ENCODE measurements at regions not wholly inside any gene's neighbourhood (a gene's known extent, or its start where the extent isn't known, plus 50 kb on each side); places are given as distances from the start of the nearest gene placed in this dataset.

DNA sequence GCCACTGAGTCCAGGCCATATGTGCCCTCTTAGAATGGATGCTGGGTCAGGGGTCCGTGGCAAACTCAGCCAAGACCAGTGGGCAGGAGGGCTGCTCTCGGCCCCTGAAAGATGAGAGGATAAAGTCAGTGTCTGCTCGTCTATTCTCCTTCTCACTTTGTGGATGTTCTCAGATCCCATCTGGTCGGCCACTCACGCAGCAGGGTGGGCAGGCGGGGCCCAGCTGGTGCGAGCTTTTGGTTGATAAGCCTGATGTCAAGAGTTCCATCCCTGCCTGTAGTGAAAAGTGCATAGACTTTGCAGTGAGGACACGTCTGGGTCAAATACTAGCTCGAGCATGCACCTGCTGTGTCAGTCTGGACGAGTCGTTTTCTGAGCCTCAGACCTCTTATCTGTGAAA, 556.2 kb upstream of the EEF2KMT start:
- no peak for DNase-seq

DNA sequence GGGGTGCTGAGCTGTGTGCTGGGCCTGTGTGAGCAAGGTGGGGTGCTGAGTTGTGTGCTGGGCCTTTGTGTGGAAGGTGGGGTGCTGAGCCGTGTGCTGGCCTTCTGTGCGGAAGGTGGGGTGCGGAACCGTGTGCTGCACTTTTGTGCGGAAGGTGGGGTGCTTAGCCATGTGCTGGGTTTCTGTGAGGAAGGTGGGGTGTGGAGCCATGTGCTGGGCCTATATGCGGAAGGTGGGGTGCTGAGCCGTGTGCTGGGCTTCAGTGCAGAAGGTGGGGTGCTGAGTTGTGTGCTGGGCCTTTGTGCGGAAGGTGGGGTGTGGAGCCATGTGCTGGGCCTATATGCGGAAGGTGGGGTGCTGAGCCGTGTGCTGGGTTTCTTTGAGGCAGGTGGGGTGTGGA, 555.4 kb upstream of the EEF2KMT start:
- DNase-seq: no peak

DNA sequence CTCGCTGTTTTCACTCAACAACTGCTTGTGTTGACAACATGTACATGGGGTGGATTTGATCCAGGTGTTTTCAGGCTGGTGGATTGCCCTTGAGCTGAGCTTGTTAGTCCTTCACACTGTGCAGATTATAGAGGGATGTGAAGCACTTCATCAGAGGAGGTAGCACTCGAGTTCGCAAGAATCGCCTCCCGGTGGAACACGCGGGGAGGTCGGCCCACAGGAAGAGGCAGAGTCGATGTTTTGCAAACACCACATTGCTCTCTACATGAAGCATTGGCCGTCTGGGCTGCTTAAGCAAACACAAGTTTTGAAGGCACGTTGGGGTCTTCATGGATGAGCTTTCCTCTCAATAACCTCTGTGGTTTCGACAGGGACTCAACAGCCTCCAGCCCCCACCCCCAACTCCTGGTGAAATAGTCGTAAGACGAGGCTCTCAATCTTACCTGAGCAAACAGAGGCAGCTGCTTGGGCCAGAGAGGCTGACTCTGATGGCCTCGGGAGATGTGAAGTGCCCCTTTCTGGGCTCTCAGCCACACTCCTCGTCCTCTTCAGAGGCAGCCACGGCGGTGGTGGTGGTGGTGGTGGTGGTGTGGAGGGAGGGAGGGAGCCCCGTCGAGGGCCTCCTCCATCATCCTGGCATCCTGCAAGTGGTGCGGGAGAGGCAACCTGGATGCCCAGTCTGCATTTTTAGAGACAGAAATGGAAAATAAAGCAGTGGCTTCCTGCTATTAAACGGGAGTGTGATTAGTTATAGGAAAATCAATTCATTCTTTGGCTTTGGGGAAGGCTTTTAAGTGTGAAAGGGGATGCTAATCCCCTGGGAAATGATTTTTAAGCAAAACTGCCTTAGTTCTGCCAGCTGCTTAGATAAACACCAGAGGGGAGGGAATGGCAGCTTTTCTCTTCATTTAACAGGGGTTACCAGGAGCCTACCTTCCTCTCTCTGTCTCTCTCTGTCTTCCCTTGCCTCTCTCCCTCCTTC, 552.5 kb upstream of the EEF2KMT start:
- DNase-seq: no peak

DNA sequence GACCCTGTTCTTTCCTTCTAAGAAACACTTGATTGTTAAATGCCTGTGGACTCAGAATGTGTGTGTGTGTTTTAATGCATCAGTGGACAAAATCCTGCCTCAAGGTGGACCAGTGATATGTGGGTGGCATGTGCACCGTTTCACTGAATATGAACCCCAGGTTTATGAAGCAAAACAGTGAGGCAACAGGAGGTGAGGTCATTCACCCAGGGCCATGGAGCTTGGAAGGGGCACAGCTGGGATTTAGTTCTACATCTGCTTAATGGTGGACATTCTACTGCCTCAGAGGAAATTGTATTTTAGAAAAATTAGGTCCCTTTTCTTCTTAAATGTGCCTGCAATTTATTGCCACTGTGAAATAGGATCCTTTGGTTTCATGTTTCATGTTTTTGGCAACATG, 549.5 kb upstream of the EEF2KMT start:
- no peak for DNase-seq

DNA sequence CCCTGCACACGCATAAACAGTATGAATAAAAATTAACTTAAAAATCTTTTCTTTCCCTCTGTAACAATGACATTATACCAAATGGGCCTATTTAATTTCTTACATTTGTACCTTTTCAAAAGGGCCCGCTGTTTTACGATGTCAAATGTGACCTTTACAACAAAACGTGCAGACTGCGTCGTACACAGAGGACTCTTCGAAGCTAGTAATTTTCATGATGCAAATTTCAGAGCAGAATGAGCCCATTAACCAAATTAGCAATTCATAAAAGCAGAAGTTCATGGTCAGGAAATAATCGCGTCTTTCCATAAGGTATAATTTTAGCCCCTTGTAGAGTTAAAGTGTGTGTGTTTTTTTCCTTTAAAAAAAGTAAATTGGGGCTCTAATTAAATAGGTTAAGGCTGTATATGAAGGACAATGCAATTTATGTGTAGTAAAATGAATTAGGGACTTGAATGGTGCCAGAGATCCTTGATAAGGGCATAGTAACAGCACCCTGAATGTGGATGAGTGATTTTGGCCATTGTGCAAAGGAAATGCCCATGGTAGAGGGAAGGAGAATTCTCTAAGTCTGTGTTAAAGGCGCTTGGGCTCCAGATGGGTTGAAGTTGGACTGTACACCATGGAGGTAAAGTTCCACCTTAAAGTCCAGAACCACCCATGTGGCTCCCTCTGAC, 546.4 kb upstream of the EEF2KMT start:
- DNase-seq: no peak

DNA sequence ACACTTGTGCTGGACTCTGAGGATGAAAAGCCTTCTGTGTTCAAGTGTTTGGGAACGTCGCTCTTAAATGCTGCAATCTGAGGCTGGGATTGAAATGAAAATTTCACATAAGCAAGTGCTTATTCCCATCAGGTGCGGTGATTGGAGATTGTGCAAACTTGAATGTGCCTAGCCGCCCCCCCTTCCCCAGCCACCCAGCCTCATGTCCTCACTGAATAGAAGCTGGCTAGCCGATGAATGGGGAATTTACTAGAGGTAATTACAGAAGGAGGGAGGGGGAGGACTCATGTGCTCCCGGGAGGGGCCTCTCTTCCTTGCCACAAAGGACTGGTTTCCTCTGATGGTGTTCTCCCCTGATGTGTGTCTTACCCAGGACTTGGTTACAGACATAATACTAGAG, 544.8 kb upstream of the EEF2KMT start:
- no peak for DNase-seq

DNA sequence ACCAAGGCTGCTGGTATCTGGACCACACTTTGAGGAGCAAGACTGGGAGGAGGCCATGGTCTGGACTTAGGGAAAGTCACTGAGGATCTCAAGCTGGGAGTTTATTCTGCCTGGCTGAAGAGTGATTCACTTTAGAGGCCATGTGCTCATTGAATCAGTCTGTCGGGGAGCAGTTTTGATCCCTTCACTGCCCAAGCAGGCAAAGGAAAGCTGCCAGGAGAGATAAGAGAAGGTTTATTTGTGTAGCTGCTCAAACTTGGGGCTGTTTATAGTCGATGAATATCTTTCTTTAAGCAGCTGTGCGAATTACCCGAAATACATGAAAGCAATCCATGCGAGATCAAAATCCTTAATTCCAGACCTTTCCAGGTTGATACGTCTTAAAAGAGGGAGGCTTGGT, 544.4 kb upstream of the EEF2KMT start:
- no peak for DNase-seq

DNA sequence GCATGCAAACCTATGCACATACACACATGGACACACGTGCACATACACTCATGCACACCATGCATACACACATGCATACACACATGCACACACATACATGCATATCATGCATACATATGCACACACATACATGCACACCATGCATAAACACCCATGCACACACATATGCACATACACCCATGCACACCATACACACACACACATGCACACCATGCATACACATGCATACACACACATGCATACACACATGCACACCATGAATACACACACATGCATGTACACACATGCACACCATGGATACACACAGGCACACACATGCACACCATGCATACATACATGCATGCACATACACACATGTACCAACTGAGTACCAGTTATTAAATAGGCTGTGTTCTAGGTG, 543.3 kb upstream of the EEF2KMT start:
- no peak for DNase-seq

DNA sequence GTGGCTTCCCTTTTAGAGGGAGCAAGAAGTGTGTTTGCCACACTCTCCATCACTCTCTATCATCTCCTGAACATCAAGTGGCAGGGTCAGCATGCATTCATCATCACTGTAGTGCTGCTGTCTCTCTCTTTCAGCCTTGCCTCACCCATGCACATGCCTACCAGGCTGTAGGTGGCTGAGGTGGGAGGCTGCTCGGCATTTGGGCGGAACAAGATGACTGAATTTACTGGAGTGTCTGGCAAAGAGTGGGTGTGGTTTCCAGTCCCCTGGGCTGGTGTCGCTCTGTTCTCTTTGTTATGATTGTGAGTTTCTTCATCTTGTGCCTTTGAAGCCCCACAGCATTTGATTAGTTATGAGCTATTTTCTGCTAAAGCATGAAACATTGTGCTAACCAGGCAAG, 541.9 kb upstream of the EEF2KMT start:
- DNase-seq: no peak

DNA sequence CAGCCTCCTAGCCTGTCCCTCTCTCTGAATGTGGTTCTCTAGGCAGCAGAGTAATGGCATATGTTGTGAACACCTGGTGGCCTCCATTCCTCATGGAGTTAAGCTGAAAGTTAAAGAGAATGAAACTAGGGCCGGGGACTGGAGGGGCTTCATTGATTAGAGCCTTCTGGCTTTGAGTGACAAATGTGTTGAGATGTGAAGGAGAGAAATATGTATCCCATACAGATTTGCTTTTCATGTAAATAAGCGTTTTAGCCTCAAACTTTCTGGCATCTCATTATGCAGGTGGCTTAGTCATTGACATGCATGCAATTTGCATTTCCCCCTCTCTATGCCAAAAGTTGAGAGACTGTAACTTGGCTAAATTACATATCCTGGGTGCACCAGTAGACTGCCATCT, 537.7 kb upstream of the EEF2KMT start:
- DNase-seq: no peak

DNA sequence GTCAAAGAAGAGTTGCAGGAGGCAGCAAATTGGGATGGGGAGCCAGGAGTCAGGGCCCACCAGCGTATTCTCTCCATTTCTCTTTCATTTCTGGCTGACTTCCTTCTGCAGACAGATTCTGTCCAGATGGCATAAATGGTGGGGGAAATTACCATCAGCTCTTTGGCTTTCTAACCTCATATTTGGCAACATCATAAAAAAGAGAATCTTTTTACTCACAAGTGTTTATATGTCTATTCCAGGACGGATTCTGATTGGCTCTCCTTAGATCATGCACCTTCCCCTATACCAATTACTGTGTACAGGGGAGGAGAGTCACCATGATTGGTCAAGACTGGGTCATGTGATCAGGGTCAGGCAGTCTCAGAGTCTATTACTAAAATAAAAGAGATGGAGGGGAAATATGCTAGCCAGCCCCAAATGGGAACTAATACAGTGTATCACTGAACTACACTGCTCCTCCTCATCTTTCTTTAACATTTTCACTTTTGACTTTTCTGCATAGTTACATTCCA, 537.1 kb upstream of the EEF2KMT start:
- no peak for DNase-seq

DNA sequence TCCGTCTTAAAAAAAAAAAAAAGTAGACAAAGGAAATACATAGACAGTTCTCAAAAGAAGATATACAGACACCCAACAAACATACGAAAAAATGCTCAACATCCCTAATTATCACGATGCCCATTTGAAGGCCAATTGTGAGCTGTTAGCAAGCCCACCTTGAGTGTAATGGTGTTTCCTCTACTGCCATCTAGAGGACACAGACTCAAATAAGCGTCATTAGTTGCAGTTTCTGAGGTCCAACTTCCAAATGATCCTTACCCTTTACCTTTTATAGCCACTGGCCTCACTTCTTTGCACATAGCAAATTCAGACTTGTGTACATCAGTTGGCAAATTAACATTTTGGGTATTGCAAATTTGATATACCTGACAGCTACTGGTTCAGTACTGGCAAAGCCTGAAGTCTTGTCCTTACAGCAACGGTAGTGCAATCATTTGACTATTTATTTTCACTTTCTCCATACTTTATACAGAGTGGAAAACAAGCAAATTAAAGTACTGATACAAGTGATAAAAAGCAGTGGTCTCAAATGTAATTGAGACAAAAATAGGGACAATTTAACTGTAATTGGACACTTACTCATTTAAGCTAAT, 536.3 kb upstream of the EEF2KMT start:
- peak in 1 of 3 donors; percentile 19 for DNase-seq

DNA sequence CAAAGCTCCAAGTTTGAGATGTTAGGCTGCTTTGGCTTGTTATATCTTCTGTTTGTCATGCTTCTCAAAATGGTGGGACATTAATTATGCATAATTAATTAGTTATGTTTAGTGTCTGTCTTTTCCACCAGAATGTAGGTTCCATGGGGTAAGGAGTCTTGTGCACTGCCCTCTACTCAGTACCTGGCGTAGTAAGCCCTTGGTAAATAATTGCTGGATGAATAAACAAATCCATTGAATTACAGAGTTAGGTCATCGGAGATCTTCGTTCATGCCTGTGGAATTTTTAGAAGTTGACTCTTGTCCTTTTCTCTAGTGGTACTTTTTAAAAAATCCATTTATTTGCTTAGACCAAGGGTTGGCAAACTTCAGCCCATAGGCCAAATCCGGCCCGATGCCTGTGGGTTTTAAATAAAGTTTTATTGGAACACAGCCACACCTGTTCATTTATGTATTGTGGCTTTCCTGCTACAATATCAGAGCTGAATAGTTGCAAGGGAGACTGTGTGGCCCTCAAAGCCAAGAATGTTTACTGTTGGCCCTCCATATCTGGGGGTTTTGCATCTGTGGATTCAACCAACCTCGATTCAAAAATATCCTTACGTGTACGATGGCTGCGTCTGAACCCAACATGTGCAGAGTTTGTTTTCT, 524.8 kb upstream of the EEF2KMT start:
- DNase-seq: no peak

DNA sequence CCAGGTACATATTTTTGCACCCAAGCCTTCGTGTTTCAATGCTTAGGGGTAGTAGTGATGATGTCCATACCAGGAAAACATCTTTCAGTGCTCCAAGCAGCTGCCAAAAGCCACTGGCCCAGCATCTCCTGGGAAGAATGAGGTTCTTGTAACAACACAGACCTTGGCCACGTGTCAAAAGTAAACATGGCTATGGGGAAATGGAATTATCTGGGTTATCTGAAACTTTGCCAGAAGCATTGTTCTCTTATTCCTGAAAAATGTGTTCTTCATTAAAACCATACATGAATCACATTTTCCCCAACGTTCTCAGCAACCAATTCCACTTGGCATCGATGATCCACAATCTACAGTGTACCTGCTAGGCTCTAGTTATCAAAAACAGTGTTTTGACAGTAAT, 524.2 kb upstream of the EEF2KMT start:
- DNase-seq: no peak

DNA sequence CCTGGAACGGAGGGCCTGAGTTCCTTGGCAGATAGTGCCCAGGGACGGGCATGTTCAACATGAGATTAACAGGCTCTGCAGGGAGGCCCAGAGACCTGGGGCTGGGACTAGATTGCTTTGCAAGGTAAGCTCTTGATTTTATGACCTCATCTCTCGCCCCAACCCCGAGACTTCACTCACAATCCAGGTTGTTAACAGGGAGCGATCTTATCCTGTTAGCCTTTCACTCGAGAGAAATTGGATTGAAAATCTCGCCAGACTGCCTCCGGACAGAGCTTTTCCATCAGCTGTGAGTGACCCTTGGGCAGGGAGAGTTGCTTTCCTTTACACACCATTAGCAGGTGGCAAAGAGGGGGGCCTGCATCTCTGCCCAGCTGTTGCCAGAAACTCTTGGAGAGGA, 521.7 kb upstream of the EEF2KMT start:
- DNase-seq: no peak

DNA sequence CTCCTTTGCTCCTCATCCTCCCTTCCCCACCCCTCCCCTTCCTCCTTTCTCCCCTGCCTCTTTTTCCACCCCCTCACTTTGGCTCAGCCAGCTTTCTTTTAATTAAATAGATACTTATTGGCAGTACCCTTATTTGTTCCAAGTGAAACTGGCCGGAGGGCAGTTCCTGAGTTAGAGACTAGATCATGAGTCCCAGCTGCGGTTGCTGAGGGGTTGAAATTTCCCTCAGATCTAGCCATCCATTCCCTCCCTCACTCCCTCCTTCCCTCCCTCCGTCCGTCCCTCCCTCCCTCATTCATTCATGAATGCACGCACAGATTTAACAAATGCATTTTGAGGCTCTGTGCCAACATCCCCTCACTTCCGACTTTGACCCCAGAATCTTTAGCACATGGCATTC, 519.2 kb upstream of the EEF2KMT start:
- DNase-seq: no peak

DNA sequence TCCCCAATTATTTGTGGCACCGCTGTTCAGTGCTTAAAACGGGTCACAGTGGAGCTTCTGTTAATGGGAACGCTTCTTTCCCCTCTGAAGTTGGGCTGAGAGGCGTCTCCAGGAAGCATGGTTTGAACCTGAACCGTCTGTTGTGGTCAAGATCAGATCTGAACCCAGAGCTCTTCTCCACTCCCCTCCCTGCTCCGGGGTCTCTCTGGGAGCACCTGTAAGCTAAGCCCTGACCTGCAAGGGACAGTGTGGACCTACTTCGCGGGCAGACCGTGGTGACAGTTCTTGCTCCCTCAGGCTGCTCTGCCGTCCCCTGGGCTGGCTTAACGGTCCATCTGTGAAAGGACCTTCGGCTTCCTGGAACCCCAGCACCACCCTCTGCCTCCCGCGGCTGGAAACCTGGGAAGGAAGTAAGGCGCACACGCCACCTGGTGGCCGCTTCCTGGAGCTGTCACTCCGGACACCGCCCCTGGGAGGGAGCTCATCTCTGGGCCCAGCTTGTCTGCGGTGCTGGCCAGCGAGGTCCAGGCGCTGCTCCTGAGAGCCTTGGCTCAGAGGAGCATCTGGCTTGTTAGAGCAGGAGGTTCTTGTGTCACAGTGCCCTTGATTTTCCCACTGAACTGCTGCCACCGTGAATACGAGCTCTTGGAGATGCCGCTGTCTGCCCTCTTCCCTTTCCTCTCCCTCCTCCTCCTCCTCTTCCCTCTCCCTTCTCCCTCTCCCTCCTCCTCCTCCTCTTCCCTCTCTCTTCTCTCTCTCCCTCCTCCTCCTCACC, 518.5 kb upstream of the EEF2KMT start:
- peak; percentile 10 to 60 (median 44) for DNase-seq

DNA sequence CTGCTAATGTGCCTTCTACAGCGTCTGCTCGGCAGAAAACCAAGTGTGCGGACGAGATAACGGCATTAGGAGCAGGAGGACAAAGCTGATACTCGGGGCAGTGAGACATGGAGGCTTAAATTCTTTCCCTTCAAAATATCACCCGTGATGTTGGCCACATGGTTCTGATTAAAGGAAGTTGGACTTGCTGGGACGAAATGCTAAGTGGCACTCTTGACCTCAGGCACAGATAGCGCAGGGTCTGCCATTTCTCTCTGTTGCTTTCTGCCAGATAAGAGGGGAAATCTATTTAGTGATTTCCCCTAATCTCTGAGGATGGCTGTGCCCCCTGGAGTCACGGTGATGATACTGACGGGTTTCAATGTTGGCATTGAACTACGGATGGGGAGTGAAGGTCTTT, 509.6 kb upstream of the EEF2KMT start:
- no peak for DNase-seq

DNA sequence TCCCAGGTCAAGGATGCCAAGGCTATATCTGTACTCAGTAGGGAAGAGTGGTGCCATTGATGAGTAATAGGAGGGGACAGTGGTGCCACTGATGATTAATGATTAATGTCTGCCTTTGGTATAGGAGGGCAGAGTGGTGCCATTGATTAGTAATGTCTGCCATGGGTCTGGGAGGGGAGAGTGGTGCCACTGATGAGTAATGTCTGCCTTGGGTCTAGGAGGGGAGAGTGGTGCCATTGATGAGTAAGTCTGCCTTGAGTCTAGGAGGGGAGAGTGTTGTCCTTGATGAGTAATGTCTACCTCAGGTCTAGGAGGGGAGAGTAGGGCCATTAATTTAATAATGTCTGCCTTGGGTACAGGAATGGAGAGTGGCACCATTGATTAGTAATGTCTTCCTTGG, 507.8 kb upstream of the EEF2KMT start:
- no peak for DNase-seq

DNA sequence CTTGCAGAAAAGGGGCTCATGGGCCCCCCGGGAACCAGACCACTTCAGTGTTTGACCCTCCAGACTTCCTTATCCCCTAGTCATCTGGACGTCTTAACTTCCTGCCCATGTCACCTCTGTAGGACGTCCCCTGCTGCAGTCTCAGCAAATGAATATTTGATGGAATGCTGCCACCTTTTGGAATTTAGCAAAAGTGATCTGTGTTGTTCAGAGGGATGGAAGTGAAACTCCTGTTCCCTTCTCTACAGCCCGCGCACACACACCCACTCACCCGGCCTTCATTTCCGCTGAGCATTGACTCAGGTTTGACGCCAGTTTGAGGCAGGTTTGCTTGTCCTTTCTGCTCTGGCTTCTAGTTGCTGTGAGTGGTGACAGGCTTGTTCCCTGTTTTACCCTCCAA, 507.2 kb upstream of the EEF2KMT start:
- peak in 2 of 3 donors; percentile 9 to 16 for DNase-seq

DNA sequence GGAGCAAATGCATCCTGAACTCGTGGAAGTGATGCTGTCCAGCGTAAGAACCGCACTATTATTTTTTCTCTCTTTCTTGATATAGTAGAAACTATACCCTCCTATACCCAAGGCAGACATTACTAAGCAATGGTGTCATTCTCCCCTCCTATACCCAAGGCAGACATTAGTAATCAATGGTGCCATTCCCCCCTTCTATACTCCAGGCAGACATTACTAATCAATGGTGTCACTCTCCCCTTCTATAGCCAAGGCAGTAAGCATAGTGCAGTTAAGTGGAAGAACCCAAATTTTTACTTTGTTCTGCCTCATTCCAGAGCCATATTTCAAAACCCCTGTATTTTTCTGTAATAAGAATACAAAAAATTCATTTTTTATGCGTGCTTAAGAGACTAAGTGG, 506.2 kb upstream of the EEF2KMT start:
- DNase-seq: no peak

All from muscle of back (tissue), 3 donors.